Panc1 (cell line): ENCODE measurements at regions not wholly inside any gene's neighbourhood (a gene's known extent, or its start where the extent isn't known, plus 50 kb on each side); places are given as distances from the start of the nearest gene placed in this dataset.

Experiments used
- ATAC-seq: fragments of 200-7000 bp; cut with Tn5 transposase; 2 replicates; pipeline ENCODE4 v1.9.1; 2020; ENCODE audit warnings: mild to moderate bottlenecking, moderate library complexity
- BruUV-seq: library from RNA; stranded (reverse); fragments of 400-500 nt; replicated peaks from 2 replicates; lab custom pipeline; 2021; lab: Mats Ljungman, UMichigan
- CTCF ChIA-PET: fragments of 300-600 bp; sonication (Branson Sonifier 250); formaldehyde crosslinking; loops from one replicate; lab custom pipeline; 2022; ENCODE audit warnings: antibody characterized with exemption; lab: Charles Lee
- POLR2A ChIA-PET: fragments of 300-600 bp; sonication (Branson Sonifier 250); formaldehyde crosslinking; loops from one replicate; lab custom pipeline; 2022; ENCODE audit warnings: antibody characterized with exemption; lab: Charles Lee
- DNase-seq: peaks from one replicate; pipeline ENCODE4 v3.0.0-alpha.2; 2010; ENCODE audit warnings: low read depth, low spot score
- H3K27ac ChIP-seq: 2 replicates; pipeline ENCODE4 v1.5.1; 2011; ENCODE audit warnings: mild to moderate bottlenecking, low read length, inconsistent platforms
- H3K27me3 ChIP-seq: fragments of 200-500 bp; sonication (Bioruptor generic); 2 replicates; pipeline ENCODE4 v1.6.0; 2014; ENCODE audit warnings: low read length, inconsistent platforms; ENCODE audit not compliant: control insufficient read depth, insufficient read depth
- H3K36me3 ChIP-seq: fragments of 200-500 bp; sonication (Bioruptor generic); 2 replicates; pipeline ENCODE4 v1.5.1; 2014; ENCODE audit warnings: inconsistent platforms, mild to moderate bottlenecking, low read length, moderate library complexity; ENCODE audit not compliant: control insufficient read depth, insufficient read depth
- H3K4me1 ChIP-seq: 2 replicates; pipeline ENCODE4 v1.5.1; 2011; ENCODE audit warnings: inconsistent platforms, mild to moderate bottlenecking, low read length, moderate library complexity; ENCODE audit not compliant: control insufficient read depth, insufficient read depth
- H3K4me3 ChIP-seq, 2 experiments: 2 replicates each; pipeline ENCODE4 v1.5.1; 2011 to 2012; ENCODE audit warnings: low read depth in 2 of 2, low read length in 2 of 2, mild to moderate bottlenecking in 2 of 2, inconsistent platforms in 1 of 2, moderate library complexity in 1 of 2
- H3K9me3 ChIP-seq: fragments of 200-500 bp; sonication (Bioruptor generic); 2 replicates; pipeline ENCODE4 v1.5.1; 2014; ENCODE audit warnings: low read depth, mild to moderate bottlenecking, inconsistent platforms, low read length, moderate library complexity; ENCODE audit not compliant: control insufficient read depth, insufficient read depth
- POLR2AphosphoS5 ChIP-seq: IDR thresholded peaks from 2 replicates; pipeline ENCODE4 v1.6.1; 2012; ENCODE audit warnings: mild to moderate bottlenecking, low read depth, low read length, moderate library complexity
- SIN3A ChIP-seq: IDR thresholded peaks from 2 replicates; pipeline ENCODE4 v1.6.1; 2012; ENCODE audit warnings: low read depth, mild to moderate bottlenecking, low read length, moderate library complexity, borderline replicate concordance; ENCODE audit not compliant: insufficient read depth
- TCF7L2 ChIP-seq: IDR thresholded peaks from 2 replicates; pipeline ENCODE4 v1.6.1; 2011; ENCODE audit warnings: mild to moderate bottlenecking, low read depth, low read length, inconsistent platforms
- in situ Hi-C: cut with HindIII; loops from 2 replicates; pipeline ENCODE4 v1.10.0; 2016; ENCODE audit warnings: low sequenced_read_pairs, low pct_unique_long_range_greater_than_20kb
- intact Hi-C: fragments of 100-400 bp; cut with micrococcal nuclease; formaldehyde crosslinking; loops from one replicate; pipeline ENCODE4 v1.10.0; 2022; ENCODE audit not compliant: unreplicated experiment
- TF ChIP-seq, protein P1 (sequence below), 2 experiments: IDR thresholded peaks; 2 replicates each; pipeline ENCODE4 v1.6.1; 2011 to 2012; ENCODE audit warnings: low read depth in 2 of 2, control low read depth in 1 of 2, low read length in 1 of 2, mild to moderate bottlenecking in 1 of 2, moderate library complexity in 1 of 2; ENCODE audit not compliant: insufficient read depth in 1 of 2
- TF ChIP-seq, protein P2 (sequence below): fragments of 450-650 bp; IDR thresholded peaks from 2 replicates; pipeline ENCODE4 v1.5.1; 2017; ENCODE audit warnings: mild to moderate bottlenecking

DNA sequence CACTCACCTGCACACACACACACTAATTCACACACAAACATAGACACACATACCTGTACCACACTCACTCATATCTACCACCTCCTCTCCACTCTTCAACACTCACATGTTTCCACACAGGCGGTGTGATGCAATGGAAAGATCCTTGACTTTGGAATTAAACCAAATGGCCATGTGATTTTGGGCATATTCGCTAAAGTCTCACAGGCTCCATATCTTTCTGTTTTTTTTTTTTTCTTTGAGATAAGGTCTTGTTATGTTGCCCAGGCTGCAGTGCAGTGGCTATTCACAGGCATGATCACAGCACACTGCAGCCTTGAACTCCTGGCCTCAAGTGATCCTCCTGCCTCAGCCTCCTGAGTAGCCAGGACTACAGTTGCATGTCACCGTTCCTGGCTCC lies 91.1 kb upstream of the MEX3C start:
- DNase-seq = no peak
- TF ChIP-seq POLR2AphosphoS5 (no peak), SIN3A (no peak), TCF7L2 (no peak)
- TF ChIP-seq, protein P1, sequence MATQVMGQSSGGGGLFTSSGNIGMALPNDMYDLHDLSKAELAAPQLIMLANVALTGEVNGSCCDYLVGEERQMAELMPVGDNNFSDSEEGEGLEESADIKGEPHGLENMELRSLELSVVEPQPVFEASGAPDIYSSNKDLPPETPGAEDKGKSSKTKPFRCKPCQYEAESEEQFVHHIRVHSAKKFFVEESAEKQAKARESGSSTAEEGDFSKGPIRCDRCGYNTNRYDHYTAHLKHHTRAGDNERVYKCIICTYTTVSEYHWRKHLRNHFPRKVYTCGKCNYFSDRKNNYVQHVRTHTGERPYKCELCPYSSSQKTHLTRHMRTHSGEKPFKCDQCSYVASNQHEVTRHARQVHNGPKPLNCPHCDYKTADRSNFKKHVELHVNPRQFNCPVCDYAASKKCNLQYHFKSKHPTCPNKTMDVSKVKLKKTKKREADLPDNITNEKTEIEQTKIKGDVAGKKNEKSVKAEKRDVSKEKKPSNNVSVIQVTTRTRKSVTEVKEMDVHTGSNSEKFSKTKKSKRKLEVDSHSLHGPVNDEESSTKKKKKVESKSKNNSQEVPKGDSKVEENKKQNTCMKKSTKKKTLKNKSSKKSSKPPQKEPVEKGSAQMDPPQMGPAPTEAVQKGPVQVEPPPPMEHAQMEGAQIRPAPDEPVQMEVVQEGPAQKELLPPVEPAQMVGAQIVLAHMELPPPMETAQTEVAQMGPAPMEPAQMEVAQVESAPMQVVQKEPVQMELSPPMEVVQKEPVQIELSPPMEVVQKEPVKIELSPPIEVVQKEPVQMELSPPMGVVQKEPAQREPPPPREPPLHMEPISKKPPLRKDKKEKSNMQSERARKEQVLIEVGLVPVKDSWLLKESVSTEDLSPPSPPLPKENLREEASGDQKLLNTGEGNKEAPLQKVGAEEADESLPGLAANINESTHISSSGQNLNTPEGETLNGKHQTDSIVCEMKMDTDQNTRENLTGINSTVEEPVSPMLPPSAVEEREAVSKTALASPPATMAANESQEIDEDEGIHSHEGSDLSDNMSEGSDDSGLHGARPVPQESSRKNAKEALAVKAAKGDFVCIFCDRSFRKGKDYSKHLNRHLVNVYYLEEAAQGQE (IDR thresholded peaks at IDR 0.05; ENCODE audit: insufficient read depth in 1 of 2, low read depth in 2 of 2, low read length in 1 of 2) = no peak
- TF ChIP-seq, protein P2, sequence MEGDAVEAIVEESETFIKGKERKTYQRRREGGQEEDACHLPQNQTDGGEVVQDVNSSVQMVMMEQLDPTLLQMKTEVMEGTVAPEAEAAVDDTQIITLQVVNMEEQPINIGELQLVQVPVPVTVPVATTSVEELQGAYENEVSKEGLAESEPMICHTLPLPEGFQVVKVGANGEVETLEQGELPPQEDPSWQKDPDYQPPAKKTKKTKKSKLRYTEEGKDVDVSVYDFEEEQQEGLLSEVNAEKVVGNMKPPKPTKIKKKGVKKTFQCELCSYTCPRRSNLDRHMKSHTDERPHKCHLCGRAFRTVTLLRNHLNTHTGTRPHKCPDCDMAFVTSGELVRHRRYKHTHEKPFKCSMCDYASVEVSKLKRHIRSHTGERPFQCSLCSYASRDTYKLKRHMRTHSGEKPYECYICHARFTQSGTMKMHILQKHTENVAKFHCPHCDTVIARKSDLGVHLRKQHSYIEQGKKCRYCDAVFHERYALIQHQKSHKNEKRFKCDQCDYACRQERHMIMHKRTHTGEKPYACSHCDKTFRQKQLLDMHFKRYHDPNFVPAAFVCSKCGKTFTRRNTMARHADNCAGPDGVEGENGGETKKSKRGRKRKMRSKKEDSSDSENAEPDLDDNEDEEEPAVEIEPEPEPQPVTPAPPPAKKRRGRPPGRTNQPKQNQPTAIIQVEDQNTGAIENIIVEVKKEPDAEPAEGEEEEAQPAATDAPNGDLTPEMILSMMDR = no peak
- CTCF ChIA-PET = no interaction called here
- POLR2A ChIA-PET = no interaction called here
- intact Hi-C loops = no loop called here
- no peak overlapping the region for H3K27ac ChIP-seq
- no peaks in the 10 kb centered on the region for H3K36me3 ChIP-seq
- ATAC-seq = no peak
- no peaks in the 10 kb centered on the region for H3K27me3 ChIP-seq
- in situ Hi-C loops = no loop called here
- H3K4me1 ChIP-seq = no peaks in the 10 kb centered on the region
- H3K4me3 ChIP-seq = no peak overlapping the region
- no TSS peak for BruUV-seq
- H3K9me3 ChIP-seq = no peaks in the 10 kb centered on the region

DNA sequence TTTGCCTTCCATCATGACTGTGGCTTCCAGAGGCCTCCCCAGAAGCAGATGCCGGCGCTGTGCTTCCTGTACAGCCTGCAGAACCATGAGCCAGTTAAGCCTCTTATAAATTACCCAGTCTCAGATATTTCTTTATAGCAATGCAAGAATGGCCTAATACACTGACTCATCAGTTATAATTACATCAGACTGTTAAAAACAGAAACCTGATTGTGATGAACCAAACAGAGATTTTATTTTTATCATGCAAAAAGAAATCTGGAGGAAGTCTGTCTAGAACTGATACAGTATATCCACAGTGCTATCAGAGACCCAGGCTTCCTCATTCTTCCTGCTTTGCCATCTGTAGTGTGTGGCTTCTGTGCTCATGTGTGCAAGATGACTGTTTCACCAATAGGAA lies 93.4 kb upstream of the MEX3C start:
- ChIA-PET POLR2A (no interaction called here), CTCF (no interaction called here)
- Histone ChIP-seq H3K9me3 (no peaks in the 10 kb centered on the region), H3K4me1 (no peaks in the 10 kb centered on the region), H3K27ac (no peak overlapping the region), H3K27me3 (no peaks in the 10 kb centered on the region), H3K36me3 (no peaks in the 10 kb centered on the region), H3K4me3 (no peak overlapping the region)
- in situ Hi-C loops (no loop called here), intact Hi-C loops (no loop called here)
- no peak for ATAC-seq
- TF ChIP-seq TCF7L2 = no peak
- TF ChIP-seq, protein P2 = no peak
- TF ChIP-seq SIN3A = no peak
- TF ChIP-seq POLR2AphosphoS5 = no peak
- TF ChIP-seq, protein P1 (IDR thresholded peaks at IDR 0.05; ENCODE audit: insufficient read depth in 1 of 2, low read depth in 2 of 2, low read length in 1 of 2) = no peak
- no TSS peak for BruUV-seq
- DNase-seq = no peak
